GM19238 (cell line): ENCODE measurements at regions not wholly inside any gene's neighbourhood (a gene's known extent, or its start where the extent isn't known, plus 50 kb on each side); places are given as distances from the start of the nearest gene placed in this dataset.

Experiments used
- DNase-seq: peaks from one replicate; pipeline ENCODE4 v3.0.0; 2011; ENCODE audit warnings: low spot score; ENCODE audit not compliant: insufficient read length

- no peak for DNase-seq
Measured at GRCh38 chr7:73963252-73963822, 64.6 kb upstream of the ELN start.

DNA sequence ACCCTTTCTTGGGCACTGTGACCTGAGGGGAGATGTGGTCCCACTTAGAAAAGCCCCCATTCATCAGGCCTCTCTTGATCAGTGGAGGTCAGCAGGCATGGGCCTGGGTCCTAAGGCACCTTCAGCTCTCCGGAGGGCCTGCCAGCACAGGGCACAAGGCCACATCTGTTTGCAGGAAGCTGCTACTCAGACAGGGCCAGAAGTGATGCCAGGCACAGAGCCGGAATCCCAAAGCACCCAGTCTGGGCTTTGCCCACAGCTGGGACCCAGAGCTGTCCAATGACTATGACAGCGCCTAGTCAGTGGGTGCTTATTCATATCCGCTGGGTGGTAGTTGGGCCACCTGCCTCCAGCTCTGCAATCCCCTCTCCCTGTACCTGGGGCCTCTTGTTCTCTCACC is 63.2 kb upstream of the ELN start:
- no peak for DNase-seq

GRCh38 chr7:73966062-73966940 is 61.7 kb upstream of the ELN start:
- no peak for DNase-seq

DNA sequence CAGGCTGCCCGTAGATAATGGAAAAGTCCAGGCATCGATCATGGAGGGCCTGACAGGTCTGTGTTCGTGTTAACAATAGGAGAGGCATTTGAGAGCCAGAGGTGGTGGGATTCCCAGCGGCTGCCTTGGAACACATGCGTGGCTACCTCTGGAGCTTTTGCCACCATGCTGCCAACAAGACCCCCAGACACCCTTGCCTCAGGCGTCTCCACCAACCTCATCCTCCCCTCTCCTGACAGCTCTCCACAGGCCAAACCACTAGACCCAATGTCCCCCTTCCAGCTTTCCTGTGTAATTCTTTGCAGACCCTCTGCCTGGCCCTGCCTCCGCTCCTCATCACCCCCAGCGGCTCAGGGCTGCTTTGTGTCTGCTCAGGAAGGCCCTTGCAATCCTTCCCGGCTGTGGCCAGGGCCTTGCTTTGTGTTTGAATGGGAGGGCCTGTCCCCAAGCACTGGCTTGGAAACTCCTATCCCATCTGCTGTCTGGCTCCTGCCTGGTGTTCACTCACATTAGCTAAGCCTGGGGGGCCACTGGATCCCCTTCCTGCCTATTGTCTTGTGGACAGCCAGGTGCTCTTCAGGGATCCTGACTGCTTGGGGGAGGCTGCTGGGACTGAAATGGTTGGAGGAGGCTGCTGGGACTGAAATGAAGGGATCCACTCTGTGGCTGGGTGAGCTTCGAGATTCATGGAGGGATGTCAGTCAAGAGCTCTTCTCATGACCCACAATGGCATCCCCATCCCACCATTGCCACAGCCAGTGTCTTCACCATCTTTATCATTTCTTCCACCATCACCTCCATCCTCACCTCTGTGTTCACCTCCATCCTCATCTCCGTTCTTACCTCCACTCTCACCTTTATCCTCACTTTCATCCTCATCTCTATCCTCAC is 60.8 kb upstream of the ELN start:
- DNase-seq: no peak

- DNase-seq: no peak
Measured at GRCh38 chr7:73967832-73968290, 60.1 kb upstream of the ELN start.

DNA sequence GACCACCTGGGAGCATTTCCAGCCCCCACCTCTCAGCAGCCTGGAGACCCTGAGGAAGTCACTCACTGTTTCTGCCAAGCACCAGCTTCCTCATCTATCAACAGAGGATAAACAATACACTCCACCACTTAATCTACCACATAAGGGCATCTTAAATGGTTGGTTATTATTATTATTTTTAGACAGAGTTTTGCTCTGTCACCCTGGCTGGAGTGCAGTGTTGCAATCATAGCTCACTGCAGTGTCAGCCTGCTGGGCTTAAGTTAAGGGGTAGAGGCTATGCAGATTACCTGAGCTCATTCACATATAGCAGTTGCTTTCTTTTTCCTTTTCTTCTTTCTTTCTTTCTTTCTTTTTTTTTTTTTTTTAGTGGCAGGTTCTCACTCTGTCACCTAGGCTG is 59.5 kb upstream of the ELN start:
- DNase-seq: no peak

- DNase-seq: no peak
Measured at GRCh38 chr7:73969991-73970390, 58.0 kb upstream of the ELN start.

DNA sequence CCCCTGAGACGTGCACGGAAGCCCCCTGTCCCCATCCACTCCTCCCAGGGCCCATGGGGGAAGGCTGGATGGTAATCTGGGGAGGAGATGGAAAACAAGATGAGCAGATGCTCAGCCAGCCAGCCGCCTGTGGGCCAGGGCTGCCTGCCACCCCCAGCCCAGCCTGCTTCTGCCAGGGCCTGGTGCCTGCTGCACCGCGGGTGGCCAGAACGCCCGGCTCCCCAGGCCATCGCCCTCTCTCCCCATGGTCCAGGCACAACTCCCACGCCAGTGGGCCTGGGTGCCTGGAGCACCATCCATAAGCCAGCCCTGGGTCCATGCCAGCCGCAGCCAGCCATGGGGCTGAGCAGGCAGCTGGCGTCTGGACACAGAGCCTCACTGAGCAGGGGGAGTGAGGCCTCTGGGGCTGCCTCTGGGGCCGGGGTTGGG is 57.2 kb upstream of the ELN start:
- no peak for DNase-seq

GRCh38 chr7:73971322-73971703 is 56.7 kb upstream of the ELN start:
- DNase-seq: peak; percentile 55

GRCh38 chr7:73971704-73972341 is 56.1 kb upstream of the ELN start:
- no peak for DNase-seq

DNA sequence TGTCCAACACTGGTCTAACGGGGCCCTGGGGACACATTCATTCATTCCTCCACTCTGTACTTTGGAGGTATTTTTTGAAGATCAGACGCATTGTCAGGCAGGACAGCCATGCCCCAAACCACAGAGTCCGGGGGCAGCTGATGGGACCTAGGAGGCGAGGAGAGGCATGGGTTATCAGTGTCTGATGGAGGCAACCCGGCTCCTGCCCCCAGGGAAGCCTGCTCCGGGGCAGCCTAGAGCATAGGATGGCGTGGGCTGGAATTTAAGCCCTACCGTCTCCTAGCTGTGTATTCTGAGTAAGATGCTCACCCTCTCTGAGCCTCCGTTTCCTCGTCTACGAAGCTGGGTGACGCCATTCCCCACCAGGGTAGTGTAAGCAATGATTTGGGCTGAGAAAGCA is 55.4 kb upstream of the ELN start:
- DNase-seq: no peak

DNA sequence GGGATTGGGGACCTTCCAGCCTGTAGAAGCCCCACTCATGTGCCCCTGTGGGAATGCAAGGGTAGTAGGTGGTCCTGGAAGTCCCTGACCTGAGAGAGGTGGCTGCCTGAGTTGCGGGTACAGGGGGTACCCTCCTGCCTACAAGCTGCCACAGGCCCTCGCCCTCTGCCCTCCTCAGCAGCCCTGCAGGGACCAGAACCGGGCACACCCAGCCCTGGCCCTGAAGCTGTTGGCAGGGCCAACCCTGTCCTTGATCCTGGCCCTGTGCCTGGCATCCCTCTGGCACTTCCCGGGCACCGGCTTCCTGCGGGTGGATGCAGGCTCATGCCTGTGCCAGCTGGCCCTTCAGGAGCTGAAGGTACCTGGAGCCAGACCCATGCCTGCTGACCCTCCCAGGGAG is 54.9 kb upstream of the ELN start:
- DNase-seq: no peak

- DNase-seq: no peak
Measured at GRCh38 chr7:73974101-73974947, 53.6 kb upstream of the ELN start.

GRCh38 chr7:73974948-73975926 is 52.7 kb upstream of the ELN start:
- no peak for DNase-seq

- no peak for DNase-seq
Measured at GRCh38 chr7:73976761-73977618, 51.0 kb upstream of the ELN start.

DNA sequence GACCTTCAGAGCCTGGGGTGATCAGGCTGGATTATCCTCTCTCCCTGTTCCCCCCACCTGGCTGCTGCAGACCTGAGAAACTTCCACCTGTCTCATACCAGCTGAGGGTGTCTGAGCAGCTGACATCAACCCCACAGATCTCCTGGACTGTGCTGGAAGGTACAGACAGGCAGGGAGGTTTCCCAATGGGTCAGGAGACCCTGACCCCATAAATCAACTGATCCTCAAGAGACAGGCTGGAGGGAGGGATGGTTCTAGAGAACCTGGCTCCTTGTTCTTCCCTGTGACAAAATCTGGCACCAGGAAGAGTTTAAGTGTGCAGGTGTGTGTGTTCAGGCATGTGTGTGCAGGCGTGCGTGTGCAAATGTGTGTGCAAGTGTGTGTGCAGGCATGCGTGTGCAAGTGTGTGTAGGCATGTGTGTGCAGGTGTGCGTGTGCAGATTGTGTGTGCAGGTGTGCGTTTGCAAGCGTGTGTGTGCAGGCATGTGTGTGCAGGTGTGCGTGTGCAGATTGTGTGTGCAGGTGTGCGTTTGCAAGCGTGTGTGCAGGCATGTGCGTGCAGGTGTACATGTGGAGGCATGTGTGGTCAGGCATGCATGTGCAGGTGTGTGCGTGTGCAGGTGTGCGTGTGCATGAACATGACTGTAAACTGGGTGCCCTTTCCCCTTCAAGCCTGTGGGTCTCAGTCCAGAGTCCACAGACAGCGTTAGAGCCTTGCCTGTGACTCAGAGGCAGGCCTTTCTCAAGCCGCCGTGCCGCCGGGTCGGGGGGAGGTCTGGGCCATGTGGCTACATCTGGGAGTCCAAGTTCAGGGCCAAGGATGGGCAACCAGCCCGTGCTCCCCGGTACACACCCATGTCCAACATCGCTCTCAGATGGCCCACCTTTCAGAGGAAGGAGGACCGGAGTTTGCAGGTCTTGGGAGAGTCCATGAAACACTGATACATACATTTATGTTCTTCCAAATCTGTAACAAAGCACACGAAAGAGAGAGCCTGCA is 50.1 kb upstream of the ELN start:
- no peak for DNase-seq
